ENCODE measurements at regions not wholly inside any gene's neighbourhood (a gene's known extent, or its start where the extent isn't known, plus 50 kb on each side); places are given as distances from the start of the nearest gene placed in this dataset.

- Histone ChIP-seq H3K27me3 (no peaks in the 10 kb centered on the region), H3K4me3 (no peak overlapping the region), H3K9me3 (no peaks in the 10 kb centered on the region), H3K4me1 (no peaks in the 10 kb centered on the region), H3K36me3 (no peaks in the 10 kb centered on the region), H3K27ac (no peak overlapping the region)
- no peak for DNase-seq (ENCODE audit: low spot score in 2 of 2)
- intact Hi-C loops (cut with DNase I) = no loop called here
- no peak for TF ChIP-seq CTCF (IDR thresholded peaks at IDR 0.05)
Observed at GRCh38 chr4:112094330-112094729, 50.9 kb upstream of the FAM241A start.
